Astrocyte of the cerebellum (primary cell): ENCODE measurements at regions not wholly inside any gene's neighbourhood (a gene's known extent, or its start where the extent isn't known, plus 50 kb on each side); places are given as distances from the start of the nearest gene placed in this dataset.

ENCODE experiments used
- DNase-seq: peaks from one replicate; pipeline ENCODE4 v3.0.0-alpha.2; 2011; ENCODE audit warnings: low read depth
- H3K4me3 ChIP-seq: 2 replicates; pipeline ENCODE4 v1.5.1; 2011; ENCODE audit warnings: mild to moderate bottlenecking, low read depth, low read length, moderate library complexity
- in situ Hi-C: cut with HindIII; loops from 2 replicates; pipeline ENCODE4 v1.10.0; 2017; ENCODE audit warnings: low sequenced_read_pairs
- TF ChIP-seq, protein P1 (sequence below): IDR thresholded peaks from 2 replicates; pipeline ENCODE4 v1.5.1; 2012; ENCODE audit warnings: low read length, low read depth, moderate library complexity, mild to moderate bottlenecking; ENCODE audit errors: missing control alignments

DNA sequence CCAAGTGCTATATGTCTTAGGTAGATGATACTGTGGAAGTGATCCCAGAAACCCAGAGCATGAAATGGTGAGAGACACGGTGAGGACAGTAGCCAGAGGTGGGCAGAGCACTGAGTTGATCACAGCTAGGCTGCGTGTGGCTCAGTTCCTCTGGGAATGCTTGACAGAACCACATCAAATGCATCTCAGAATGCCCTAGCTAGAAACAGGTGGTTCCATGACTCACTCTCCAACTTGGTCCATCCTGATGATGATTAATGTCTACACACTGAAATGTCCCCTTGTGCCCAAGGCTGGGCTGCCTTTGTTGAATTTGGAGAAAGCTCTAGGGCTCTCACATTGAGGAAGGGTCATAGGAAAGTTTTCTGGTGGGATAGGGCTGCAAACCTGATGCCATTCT is 113.6 kb downstream of the ZNF518B start:
- no peak for DNase-seq
- no peak overlapping the region for H3K4me3 ChIP-seq
- in situ Hi-C loops = no loop called here
- TF ChIP-seq, protein P1, sequence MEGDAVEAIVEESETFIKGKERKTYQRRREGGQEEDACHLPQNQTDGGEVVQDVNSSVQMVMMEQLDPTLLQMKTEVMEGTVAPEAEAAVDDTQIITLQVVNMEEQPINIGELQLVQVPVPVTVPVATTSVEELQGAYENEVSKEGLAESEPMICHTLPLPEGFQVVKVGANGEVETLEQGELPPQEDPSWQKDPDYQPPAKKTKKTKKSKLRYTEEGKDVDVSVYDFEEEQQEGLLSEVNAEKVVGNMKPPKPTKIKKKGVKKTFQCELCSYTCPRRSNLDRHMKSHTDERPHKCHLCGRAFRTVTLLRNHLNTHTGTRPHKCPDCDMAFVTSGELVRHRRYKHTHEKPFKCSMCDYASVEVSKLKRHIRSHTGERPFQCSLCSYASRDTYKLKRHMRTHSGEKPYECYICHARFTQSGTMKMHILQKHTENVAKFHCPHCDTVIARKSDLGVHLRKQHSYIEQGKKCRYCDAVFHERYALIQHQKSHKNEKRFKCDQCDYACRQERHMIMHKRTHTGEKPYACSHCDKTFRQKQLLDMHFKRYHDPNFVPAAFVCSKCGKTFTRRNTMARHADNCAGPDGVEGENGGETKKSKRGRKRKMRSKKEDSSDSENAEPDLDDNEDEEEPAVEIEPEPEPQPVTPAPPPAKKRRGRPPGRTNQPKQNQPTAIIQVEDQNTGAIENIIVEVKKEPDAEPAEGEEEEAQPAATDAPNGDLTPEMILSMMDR = no peak

DNA sequence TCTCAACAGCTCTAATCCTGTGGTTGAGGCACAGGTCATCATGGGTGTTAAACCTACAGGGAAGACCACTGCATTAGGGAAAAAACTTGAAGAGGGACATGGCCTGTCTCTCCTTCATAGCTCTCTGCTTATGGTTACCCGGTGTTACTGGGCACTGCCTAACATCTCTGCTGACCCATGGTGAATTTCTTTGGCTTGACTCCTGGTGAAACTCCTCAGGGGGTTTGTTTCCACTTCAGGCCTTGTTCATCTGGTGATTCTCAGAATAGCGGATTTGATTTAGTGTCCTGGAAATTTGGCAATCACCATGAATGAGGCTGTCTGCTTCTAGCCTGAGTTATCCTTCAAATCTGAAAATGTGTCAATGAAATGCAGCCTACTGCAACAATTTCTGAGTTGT is 114.4 kb downstream of the ZNF518B start:
- TF ChIP-seq, protein P1 = no peak
- no peak for DNase-seq
- H3K4me3 ChIP-seq = no peak overlapping the region
- in situ Hi-C loops = no loop called here

GRCh38 chr4:10336471-10336870 is 120.8 kb downstream of the ZNF518B start:
- TF ChIP-seq, protein P1 = no peak
- no peak overlapping the region for H3K4me3 ChIP-seq
- DNase-seq = no peak
- in situ Hi-C loops = no loop called here

DNA sequence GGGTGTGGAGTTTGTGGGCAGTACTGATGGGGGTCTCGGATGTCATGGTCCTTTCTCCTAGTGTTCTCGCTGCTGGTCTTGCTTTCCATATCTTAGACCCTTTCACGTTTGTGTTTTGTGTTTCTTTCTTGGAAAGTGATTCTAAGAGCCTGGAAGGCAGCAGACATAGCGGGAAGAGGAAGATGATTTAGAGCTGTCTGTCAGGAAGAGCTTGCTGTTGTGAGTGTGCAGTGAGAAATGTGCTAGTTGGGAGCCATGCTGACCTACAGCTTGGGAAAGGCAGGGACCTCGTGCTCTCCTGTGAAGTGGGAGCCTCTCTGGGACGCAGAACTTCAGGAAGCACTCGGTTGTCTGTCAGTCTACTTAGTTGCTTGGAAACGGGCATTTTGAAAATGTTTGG is 122.2 kb downstream of the ZNF518B start:
- in situ Hi-C loops = no loop called here
- no peak for DNase-seq
- TF ChIP-seq, protein P1 = no peak
- H3K4me3 ChIP-seq = no peak overlapping the region

GRCh38 chr4:10334506-10335028 is 122.7 kb downstream of the ZNF518B start:
- in situ Hi-C loops = no loop called here
- no peak overlapping the region for H3K4me3 ChIP-seq
- TF ChIP-seq, protein P1 = no peak
- DNase-seq = no peak

- no peak overlapping the region for H3K4me3 ChIP-seq
- TF ChIP-seq, protein P1 = no peak
- DNase-seq = no peak
- in situ Hi-C loops = no loop called here
These were observed 123.3 kb downstream of the ZNF518B start for GRCh38 chr4:10333942-10334341.

- TF ChIP-seq, protein P1 = no peak
- H3K4me3 ChIP-seq = no peak overlapping the region
- in situ Hi-C loops = no loop called here
- DNase-seq = no peak
These were observed 131.2 kb downstream of the ZNF518B start for GRCh38 chr4:10326075-10326474.
